D341Med (cell line): ENCODE measurements at regions not wholly inside any gene's neighbourhood (a gene's known extent, or its start where the extent isn't known, plus 50 kb on each side); places are given as distances from the start of the nearest gene placed in this dataset.
"Not testable (repeated sequence)": the region's sequence is repeated elsewhere in the genome, so short reads cannot be mapped to it uniquely, and the experiment has no call there.

Source experiments
- DNase-seq: peaks from one replicate; pipeline ENCODE4 v3.0.0; 2012; ENCODE audit warnings: low spot score

GRCh38 chr3:144524531-144524930 lies 552.9 kb downstream of the DIPK2A start:
- no peak for DNase-seq

- DNase-seq, result no peak
These were observed 557.9 kb downstream of the DIPK2A start for GRCh38 chr3:144529566-144529965.

- DNase-seq, result no peak
These were observed 573.2 kb downstream of the DIPK2A start for GRCh38 chr3:144544871-144545270.

- no peak for DNase-seq
These were observed 574.9 kb downstream of the DIPK2A start for GRCh38 chr3:144546539-144546938.

- no peak for DNase-seq
These were observed 576.7 kb downstream of the DIPK2A start for GRCh38 chr3:144548346-144548745.

- no peak for DNase-seq
These were observed 577.5 kb downstream of the DIPK2A start for GRCh38 chr3:144549166-144549565.

- no peak for DNase-seq
These were observed 580.9 kb downstream of the DIPK2A start for GRCh38 chr3:144552346-144553057.

- DNase-seq, result no peak
These were observed 581.7 kb downstream of the DIPK2A start for GRCh38 chr3:144553301-144553700.

- no peak for DNase-seq
These were observed 583.3 kb downstream of the DIPK2A start for GRCh38 chr3:144554889-144555288.

- no peak for DNase-seq
These were observed 584.8 kb downstream of the DIPK2A start for GRCh38 chr3:144556392-144556791.

GRCh38 chr3:144557515-144557914 lies 585.9 kb downstream of the DIPK2A start:
- no peak for DNase-seq

- DNase-seq, result no peak
These were observed 592.4 kb downstream of the DIPK2A start for GRCh38 chr3:144564011-144564410.

GRCh38 chr3:144566320-144566719 lies 594.7 kb downstream of the DIPK2A start:
- no peak for DNase-seq

GRCh38 chr3:144569651-144570050 lies 598.0 kb downstream of the DIPK2A start:
- DNase-seq, result no peak

GRCh38 chr3:144583871-144584270 lies 612.2 kb downstream of the DIPK2A start:
- no peak for DNase-seq

GRCh38 chr3:144585408-144585807 lies 613.8 kb downstream of the DIPK2A start:
- no peak for DNase-seq

- DNase-seq, result no peak
These were observed 614.3 kb downstream of the DIPK2A start for GRCh38 chr3:144585953-144586352.

- DNase-seq, result no peak
These were observed 614.8 kb downstream of the DIPK2A start for GRCh38 chr3:144586382-144586781.

- no peak for DNase-seq
These were observed 619.2 kb downstream of the DIPK2A start for GRCh38 chr3:144590854-144591253.

GRCh38 chr3:144593881-144594280 lies 622.3 kb downstream of the DIPK2A start:
- DNase-seq, result no peak

- not testable (repeated sequence) for DNase-seq
These were observed 648.6 kb downstream of the DIPK2A start for GRCh38 chr3:144620236-144620635.

- no peak for DNase-seq
These were observed 651.2 kb downstream of the DIPK2A start for GRCh38 chr3:144622845-144623244.

- DNase-seq, result no peak
These were observed 653.0 kb downstream of the DIPK2A start for GRCh38 chr3:144624656-144625055.

GRCh38 chr3:144626835-144627234 lies 655.2 kb downstream of the DIPK2A start:
- no peak for DNase-seq
